ENCODE measurements at regions not wholly inside any gene's neighbourhood (a gene's known extent, or its start where the extent isn't known, plus 50 kb on each side); places are given as distances from the start of the nearest gene placed in this dataset.

- Histone ChIP-seq H3K27me3 (no peaks in the 10 kb centered on the region), H3K36me3 (no peaks in the 10 kb centered on the region), H3K27ac (no peak overlapping the region), H3K9me3 (replicated peaks) (no peaks in the 10 kb centered on the region), H3K4me1 (peaks cover 23% of the 10 kb centered on the region), H3K4me3 (no peak overlapping the region)
- no peak for DNase-seq
Observed at GRCh38 chr5:89293810-89294209, 410.8 kb upstream of the MEF2C start.

DNA sequence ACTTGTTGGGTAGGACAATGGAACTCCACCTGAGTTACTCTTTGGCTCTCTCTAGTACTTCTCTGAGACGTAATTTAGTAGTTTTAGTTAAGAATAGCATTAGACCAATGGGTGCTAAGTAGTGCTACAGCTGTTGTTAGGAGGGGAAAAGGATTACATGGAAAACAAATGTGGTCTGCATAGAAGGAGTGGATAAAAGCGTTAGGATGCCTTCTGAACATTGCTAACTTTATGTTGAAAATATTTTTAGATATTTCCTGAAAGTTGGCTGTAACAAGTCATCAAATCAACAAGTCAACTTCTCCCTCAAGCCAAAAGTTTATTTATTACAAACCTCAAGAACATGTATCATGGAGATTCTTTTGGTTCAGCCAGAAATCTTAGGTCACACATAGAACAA, 409.5 kb upstream of the MEF2C start:
- Histone ChIP-seq H3K27me3 (no peaks in the 10 kb centered on the region), H3K9me3 (replicated peaks) (no peaks in the 10 kb centered on the region), H3K36me3 (no peaks in the 10 kb centered on the region), H3K4me3 (no peak overlapping the region), H3K4me1 (peaks cover 23% of the 10 kb centered on the region), H3K27ac (peak overlapping the region; percentile 14)
- peak in 1 of 2 experiments; percentile 45 for DNase-seq

DNA sequence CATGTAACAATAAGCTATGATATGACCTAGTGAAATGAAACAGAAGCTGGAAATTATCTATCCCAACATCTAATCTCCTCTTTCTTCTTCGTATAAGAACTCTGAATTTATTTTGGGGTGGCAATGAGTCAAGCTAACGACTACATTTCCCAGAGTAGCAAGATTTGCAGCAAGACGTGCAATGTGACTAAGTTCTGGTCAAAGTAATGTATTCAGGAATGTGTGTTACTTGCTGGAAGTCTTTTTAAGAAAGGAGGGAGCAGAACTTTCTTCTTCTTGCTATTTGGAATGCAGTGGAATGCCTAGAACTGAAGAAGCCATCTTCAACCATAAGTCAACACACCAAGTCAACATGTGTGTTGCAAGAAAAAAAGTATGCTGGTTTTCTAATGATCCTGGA, 406.6 kb upstream of the MEF2C start:
- DNase-seq, result no peak
- Histone ChIP-seq H3K4me3 (no peak overlapping the region), H3K9me3 (replicated peaks) (no peaks in the 10 kb centered on the region), H3K36me3 (no peaks in the 10 kb centered on the region), H3K4me1 (peaks cover 23% of the 10 kb centered on the region), H3K27me3 (no peaks in the 10 kb centered on the region), H3K27ac (no peak overlapping the region)

DNA sequence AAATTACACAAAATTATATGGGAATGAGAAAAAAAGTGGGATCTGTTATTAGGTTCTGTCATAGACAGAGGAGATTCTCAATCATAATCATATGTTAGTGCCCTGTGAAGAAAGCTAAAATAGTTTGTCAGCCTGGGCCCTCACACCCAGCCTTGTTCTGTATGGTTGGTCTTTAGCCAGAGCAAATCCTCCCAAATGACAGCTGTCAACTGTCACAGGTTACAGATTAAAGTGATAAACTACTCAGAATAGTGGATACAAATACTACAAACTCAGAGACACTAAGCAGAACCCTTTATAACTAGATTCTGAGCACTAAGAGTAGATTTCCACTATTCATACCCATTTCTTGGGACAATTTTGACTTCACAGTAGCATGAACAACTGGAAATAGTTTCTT, 405.0 kb upstream of the MEF2C start:
- no peaks in the 10 kb centered on the region for H3K27me3 ChIP-seq
- no peaks in the 10 kb centered on the region for H3K36me3 ChIP-seq
- no peak for DNase-seq
- H3K4me1 ChIP-seq, result peaks cover 21% of the 10 kb centered on the region
- H3K4me3 ChIP-seq, result no peak overlapping the region
- H3K27ac ChIP-seq, result no peak overlapping the region
- H3K9me3 ChIP-seq (replicated peaks), result no peaks in the 10 kb centered on the region

- Histone ChIP-seq H3K4me3 (no peak overlapping the region), H3K27ac (no peak overlapping the region), H3K36me3 (no peaks in the 10 kb centered on the region), H3K9me3 (replicated peaks) (no peaks in the 10 kb centered on the region), H3K27me3 (no peaks in the 10 kb centered on the region), H3K4me1 (peaks cover 9% of the 10 kb centered on the region)
- no peak for DNase-seq
Observed at GRCh38 chr5:89286320-89286719, 403.3 kb upstream of the MEF2C start.

GRCh38 chr5:89283728-89284493, 400.9 kb upstream of the MEF2C start:
- no peaks in the 10 kb centered on the region for H3K36me3 ChIP-seq
- H3K9me3 ChIP-seq (replicated peaks), result no peaks in the 10 kb centered on the region
- H3K27ac ChIP-seq, result no peak overlapping the region
- no peaks in the 10 kb centered on the region for H3K27me3 ChIP-seq
- H3K4me3 ChIP-seq, result no peak overlapping the region
- H3K4me1 ChIP-seq, result peaks cover 10% of the 10 kb centered on the region; the same call in 1 of the 2 replicates
- no peak for DNase-seq

DNA sequence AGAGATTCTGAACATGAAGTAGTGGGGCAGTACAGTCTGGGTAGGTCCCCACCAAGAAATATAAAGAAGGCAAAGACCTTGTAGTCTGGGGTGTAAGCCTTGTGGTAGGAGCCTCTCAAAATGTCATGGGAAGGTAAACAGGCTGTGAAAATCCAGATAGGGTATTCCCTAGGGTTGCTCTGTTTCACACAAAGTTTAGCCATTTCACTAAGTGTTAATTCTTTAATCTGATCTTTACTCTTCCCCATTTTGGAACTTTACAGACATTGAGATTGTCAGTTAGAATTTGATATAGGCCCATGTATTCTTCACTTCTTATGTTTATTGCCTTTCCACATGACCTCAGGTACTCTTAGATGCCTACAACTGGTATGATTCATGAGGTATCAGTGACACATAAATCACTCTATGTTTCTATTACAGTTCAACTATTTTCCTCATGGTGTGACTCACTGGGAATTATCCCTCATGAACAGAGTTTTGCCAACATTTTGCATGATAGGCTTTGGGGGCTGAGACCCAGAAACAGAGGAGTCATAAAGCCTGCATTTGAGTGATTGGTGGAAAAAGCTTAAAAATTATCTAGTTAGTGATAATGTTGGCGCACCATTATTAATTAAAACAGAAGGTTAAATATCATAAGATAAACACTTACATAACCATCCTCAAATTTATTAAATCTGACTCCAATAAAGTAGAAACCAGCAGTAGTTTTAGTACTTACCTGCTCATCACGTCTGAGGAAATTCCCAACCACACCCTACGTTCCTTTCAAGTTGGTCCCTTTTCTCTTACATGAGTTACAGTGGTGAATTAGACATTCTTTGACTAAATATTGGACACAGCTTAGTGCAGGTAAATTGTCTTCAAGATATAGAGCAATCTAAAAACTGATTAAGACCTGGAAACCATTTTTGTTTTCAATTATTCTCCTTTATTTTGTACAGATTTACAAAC, 399.8 kb upstream of the MEF2C start:
- Histone ChIP-seq H3K27ac (no peak overlapping the region), H3K27me3 (no peaks in the 10 kb centered on the region), H3K9me3 (replicated peaks) (no peaks in the 10 kb centered on the region), H3K4me3 (no peak overlapping the region), H3K36me3 (no peaks in the 10 kb centered on the region), H3K4me1 (peaks cover 10% of the 10 kb centered on the region; the same call in 1 of the 2 replicates)
- no peak for DNase-seq

DNA sequence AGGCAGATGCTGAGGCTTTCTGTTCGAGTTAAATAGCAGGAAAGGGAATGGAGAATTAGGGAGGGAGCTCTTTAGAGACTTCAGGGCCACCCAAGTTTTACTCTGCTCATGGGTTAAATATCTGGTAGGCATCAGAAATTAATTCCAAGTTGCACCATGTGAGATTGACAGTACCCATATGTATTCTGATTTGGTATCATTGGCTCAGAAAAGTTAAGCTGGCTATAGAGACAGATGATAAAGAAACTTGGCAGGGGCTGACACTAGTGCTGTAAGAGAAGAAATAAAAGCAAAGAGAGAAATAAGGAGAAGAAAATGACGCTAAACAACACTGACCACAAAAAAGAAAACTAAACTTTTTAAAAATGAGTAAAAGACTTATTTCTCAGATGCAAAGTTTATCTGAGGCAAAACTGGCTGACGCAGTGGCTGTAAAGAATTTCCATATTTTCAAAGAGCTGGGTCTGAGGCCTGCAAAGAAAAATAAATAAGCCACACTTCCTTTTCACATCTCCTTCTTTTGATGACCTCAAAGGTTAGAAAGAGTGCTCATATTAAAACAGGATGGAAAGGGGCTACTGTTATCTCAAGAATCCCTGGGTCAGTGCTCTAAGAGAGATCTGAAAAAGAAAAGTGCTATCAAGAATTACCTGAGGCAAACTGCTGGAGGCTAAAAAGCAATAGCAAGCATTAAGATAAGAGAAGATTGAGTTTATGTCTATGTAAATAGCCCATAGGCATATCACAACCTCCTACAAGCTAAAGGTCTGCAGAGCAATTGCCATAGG, 399.0 kb upstream of the MEF2C start:
- Histone ChIP-seq H3K27me3 (no peaks in the 10 kb centered on the region), H3K9me3 (replicated peaks) (no peaks in the 10 kb centered on the region), H3K4me3 (no peak overlapping the region), H3K36me3 (no peaks in the 10 kb centered on the region), H3K4me1 (peaks cover 14% of the 10 kb centered on the region), H3K27ac (no peak overlapping the region)
- no peak for DNase-seq

GRCh38 chr5:89281211-89281610, 398.2 kb upstream of the MEF2C start:
- H3K27ac ChIP-seq, result no peak overlapping the region
- DNase-seq, result no peak
- H3K27me3 ChIP-seq, result no peaks in the 10 kb centered on the region
- H3K36me3 ChIP-seq, result no peaks in the 10 kb centered on the region
- H3K4me3 ChIP-seq, result no peak overlapping the region
- H3K4me1 ChIP-seq, result peaks cover 17% of the 10 kb centered on the region
- no peaks in the 10 kb centered on the region for H3K9me3 ChIP-seq (replicated peaks)

DNA sequence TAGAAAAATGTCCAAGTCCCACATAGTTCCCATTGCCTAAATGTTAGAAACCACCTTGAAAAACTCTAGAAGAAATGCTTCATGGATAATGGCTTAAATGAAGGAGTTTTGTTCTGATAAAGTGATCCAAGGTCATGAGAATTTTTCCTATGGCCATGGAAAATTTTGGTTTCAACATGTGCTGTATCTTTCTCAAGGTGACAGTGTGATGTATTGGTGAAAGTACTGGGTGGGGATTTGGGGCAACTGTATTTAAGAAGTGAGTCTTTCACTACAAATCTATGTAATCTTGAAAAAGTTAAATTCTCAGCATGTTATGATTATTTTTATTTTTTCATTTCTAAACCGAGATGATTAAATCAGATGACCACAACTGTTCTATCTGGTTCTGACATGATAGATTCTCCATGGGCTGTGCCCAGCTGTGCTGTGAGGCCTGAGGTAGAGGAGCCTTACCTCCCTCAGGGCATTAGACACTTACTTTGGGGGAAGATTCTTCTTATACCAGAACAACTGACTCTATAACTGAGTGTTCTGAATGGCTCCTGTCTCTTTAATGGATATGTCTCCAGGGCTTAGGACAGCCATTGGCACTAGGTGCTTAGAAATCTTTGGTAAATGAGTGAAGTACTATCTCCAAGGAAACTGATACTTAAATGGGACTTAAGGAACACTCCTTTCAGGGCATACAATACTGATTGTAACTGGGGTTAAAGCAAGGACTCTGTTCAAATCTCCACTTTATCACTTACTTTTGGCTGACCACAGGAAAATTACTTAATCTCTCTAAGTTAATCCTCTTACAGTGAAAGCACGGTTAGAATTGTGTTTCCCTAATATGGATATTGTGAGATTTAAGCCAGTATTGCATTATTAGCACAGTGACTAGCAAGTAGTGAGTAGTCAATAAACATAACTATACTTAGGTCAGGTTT, 397.4 kb upstream of the MEF2C start:
- DNase-seq, result no peak
- H3K4me3 ChIP-seq, result no peak overlapping the region
- no peaks in the 10 kb centered on the region for H3K27me3 ChIP-seq
- no peak overlapping the region for H3K27ac ChIP-seq
- no peaks in the 10 kb centered on the region for H3K9me3 ChIP-seq (replicated peaks)
- peaks cover 17% of the 10 kb centered on the region for H3K4me1 ChIP-seq
- no peaks in the 10 kb centered on the region for H3K36me3 ChIP-seq

GRCh38 chr5:89279391-89280036, 396.5 kb upstream of the MEF2C start:
- no peak for DNase-seq
- Histone ChIP-seq H3K36me3 (no peaks in the 10 kb centered on the region), H3K9me3 (replicated peaks) (no peaks in the 10 kb centered on the region), H3K4me1 (peaks cover 17% of the 10 kb centered on the region), H3K4me3 (no peak overlapping the region), H3K27me3 (no peaks in the 10 kb centered on the region), H3K27ac (no peak overlapping the region)

GRCh38 chr5:89277816-89278215, 394.8 kb upstream of the MEF2C start:
- Histone ChIP-seq H3K4me1 (peaks cover 20% of the 10 kb centered on the region), H3K9me3 (replicated peaks) (no peaks in the 10 kb centered on the region), H3K4me3 (no peak overlapping the region), H3K27me3 (no peaks in the 10 kb centered on the region), H3K36me3 (no peaks in the 10 kb centered on the region), H3K27ac (no peak overlapping the region)
- DNase-seq, result no peak

- DNase-seq, result peak; percentile 4 to 30
- Histone ChIP-seq H3K36me3 (no peaks in the 10 kb centered on the region), H3K4me3 (no peak overlapping the region), H3K9me3 (replicated peaks) (no peaks in the 10 kb centered on the region), H3K4me1 (peaks cover 29% of the 10 kb centered on the region), H3K27ac (peak overlapping the region; percentile 20), H3K27me3 (no peaks in the 10 kb centered on the region)
Observed at GRCh38 chr5:89276566-89277305, 393.8 kb upstream of the MEF2C start.
